Muscle layer of colon (tissue), 2 donors: ENCODE measurements at regions not wholly inside any gene's neighbourhood (a gene's known extent, or its start where the extent isn't known, plus 50 kb on each side); places are given as distances from the start of the nearest gene placed in this dataset.

Source experiments
- H3K27ac ChIP-seq: one replicate; pipeline ENCODE4 v1.7.0; 2013; ENCODE audit warnings: low read depth, mild to moderate bottlenecking, low read length, moderate library complexity
- H3K27me3 ChIP-seq, 2 donors: one replicate each; pipeline ENCODE4 v1.7.0; 2013; ENCODE audit warnings: low read length in 2 of 2, mild to moderate bottlenecking in 2 of 2; ENCODE audit not compliant: insufficient read depth in 2 of 2, control insufficient read depth in 1 of 2
- H3K36me3 ChIP-seq: one replicate; pipeline ENCODE4 v1.7.0; 2013; ENCODE audit warnings: mild to moderate bottlenecking, low read length; ENCODE audit not compliant: insufficient read depth
- H3K4me1 ChIP-seq: one replicate; pipeline ENCODE4 v1.7.0; 2013; ENCODE audit warnings: mild to moderate bottlenecking, low read length; ENCODE audit not compliant: insufficient read depth
- H3K4me3 ChIP-seq, 2 donors: one replicate each; pipeline ENCODE4 v1.7.0; 2013; ENCODE audit warnings: low read length in 2 of 2, low read depth in 1 of 2, mild to moderate bottlenecking in 1 of 2, moderate library complexity in 1 of 2
- H3K9ac ChIP-seq: one replicate; pipeline ENCODE4 v1.7.0; 2013; ENCODE audit warnings: low read length
- H3K9me3 ChIP-seq: one replicate; pipeline ENCODE4 v1.7.0; 2013; ENCODE audit warnings: mild to moderate bottlenecking, low read length
- donor health status: abdominal sarcoma.
- donor health status: Adenocarcinoma of cecum.

- Histone ChIP-seq H3K27ac (no peak overlapping the region), H3K36me3 (no peaks in the 10 kb centered on the region)
Measured at GRCh38 chr2:62593825-62594224, 87.8 kb upstream of the TMEM17 start.

GRCh38 chr2:62591491-62591890 is 85.5 kb upstream of the TMEM17 start:
- no peaks in the 10 kb centered on the region for H3K27me3 ChIP-seq
- no peaks in the 10 kb centered on the region for H3K36me3 ChIP-seq
- no peak overlapping the region for H3K4me3 ChIP-seq

More at GRCh38 chr2:62593825-62594224, 87.8 kb upstream of the TMEM17 start:
- Histone ChIP-seq H3K9me3 (no peaks in the 10 kb centered on the region), H3K4me1 (peaks cover 4% of the 10 kb centered on the region), H3K9ac (no peak overlapping the region), H3K4me3 (no peak overlapping the region), H3K27me3 (no peaks in the 10 kb centered on the region)

GRCh38 chr2:62589691-62590356 is 83.8 kb upstream of the TMEM17 start:
- no peaks in the 10 kb centered on the region for H3K27me3 ChIP-seq
- H3K9me3 ChIP-seq, result no peaks in the 10 kb centered on the region
- H3K4me3 ChIP-seq, result no peak overlapping the region
- H3K36me3 ChIP-seq, result no peaks in the 10 kb centered on the region
- peaks cover 4% of the 10 kb centered on the region for H3K4me1 ChIP-seq
- H3K27ac ChIP-seq, result no peak overlapping the region
- H3K9ac ChIP-seq, result no peak overlapping the region

More at GRCh38 chr2:62591491-62591890, 85.5 kb upstream of the TMEM17 start:
- Histone ChIP-seq H3K27ac (no peak overlapping the region), H3K9ac (no peak overlapping the region), H3K4me1 (peaks cover 4% of the 10 kb centered on the region), H3K9me3 (no peaks in the 10 kb centered on the region)

GRCh38 chr2:62587592-62587991 is 81.6 kb upstream of the TMEM17 start:
- no peak overlapping the region for H3K9ac ChIP-seq
- no peak overlapping the region for H3K27ac ChIP-seq
- H3K4me3 ChIP-seq, result no peak overlapping the region
- H3K27me3 ChIP-seq, result no peaks in the 10 kb centered on the region
- H3K4me1 ChIP-seq, result peaks cover 4% of the 10 kb centered on the region
- no peaks in the 10 kb centered on the region for H3K9me3 ChIP-seq
- H3K36me3 ChIP-seq, result no peaks in the 10 kb centered on the region

- no peaks in the 10 kb centered on the region for H3K9me3 ChIP-seq
- peaks cover 4% of the 10 kb centered on the region for H3K4me1 ChIP-seq
- no peak overlapping the region for H3K9ac ChIP-seq
- no peaks in the 10 kb centered on the region for H3K27me3 ChIP-seq
- no peaks in the 10 kb centered on the region for H3K36me3 ChIP-seq
- H3K4me3 ChIP-seq, result no peak overlapping the region
- no peak overlapping the region for H3K27ac ChIP-seq
Measured at GRCh38 chr2:62586981-62587380, 81.0 kb upstream of the TMEM17 start.

GRCh38 chr2:62578803-62579640 is 73.0 kb upstream of the TMEM17 start:
- Histone ChIP-seq H3K9me3 (no peaks in the 10 kb centered on the region), H3K4me3 (no peak overlapping the region), H3K27ac (no peak overlapping the region), H3K4me1 (peaks cover 23% of the 10 kb centered on the region), H3K9ac (no peak overlapping the region), H3K36me3 (no peaks in the 10 kb centered on the region), H3K27me3 (no peaks in the 10 kb centered on the region)

GRCh38 chr2:62577994-62578781 is 72.2 kb upstream of the TMEM17 start:
- H3K9ac ChIP-seq, result no peak overlapping the region
- no peaks in the 10 kb centered on the region for H3K9me3 ChIP-seq
- H3K27me3 ChIP-seq, result no peaks in the 10 kb centered on the region
- H3K4me1 ChIP-seq, result peaks cover 23% of the 10 kb centered on the region
- H3K27ac ChIP-seq, result no peak overlapping the region
- H3K4me3 ChIP-seq, result no peak overlapping the region
- H3K36me3 ChIP-seq, result no peaks in the 10 kb centered on the region

- no peak overlapping the region for H3K27ac ChIP-seq
- no peaks in the 10 kb centered on the region for H3K9me3 ChIP-seq
- H3K4me1 ChIP-seq, result peaks cover 23% of the 10 kb centered on the region
- H3K9ac ChIP-seq, result no peak overlapping the region
- no peaks in the 10 kb centered on the region for H3K27me3 ChIP-seq
- H3K36me3 ChIP-seq, result no peaks in the 10 kb centered on the region
- no peak overlapping the region for H3K4me3 ChIP-seq
Measured at GRCh38 chr2:62576276-62576939, 70.4 kb upstream of the TMEM17 start.

- H3K9me3 ChIP-seq, result no peaks in the 10 kb centered on the region
- H3K36me3 ChIP-seq, result no peaks in the 10 kb centered on the region
- no peak overlapping the region for H3K4me3 ChIP-seq
- no peak overlapping the region for H3K9ac ChIP-seq
- peaks cover 23% of the 10 kb centered on the region for H3K4me1 ChIP-seq
- H3K27me3 ChIP-seq, result no peaks in the 10 kb centered on the region
- H3K27ac ChIP-seq, result no peak overlapping the region
Measured at GRCh38 chr2:62573936-62574335, 67.9 kb upstream of the TMEM17 start.

GRCh38 chr2:62573137-62573731 is 67.2 kb upstream of the TMEM17 start:
- no peaks in the 10 kb centered on the region for H3K9me3 ChIP-seq
- no peak overlapping the region for H3K9ac ChIP-seq
- no peak overlapping the region for H3K4me3 ChIP-seq
- H3K27ac ChIP-seq, result no peak overlapping the region
- no peaks in the 10 kb centered on the region for H3K27me3 ChIP-seq
- H3K4me1 ChIP-seq, result peaks cover 19% of the 10 kb centered on the region
- no peaks in the 10 kb centered on the region for H3K36me3 ChIP-seq
